K562 (cell line): ENCODE measurements at regions not wholly inside any gene's neighbourhood (a gene's known extent, or its start where the extent isn't known, plus 50 kb on each side); places are given as distances from the start of the nearest gene placed in this dataset.

ENCODE experiments used
- ATAC-seq: fragments of 200-7000 bp; cut with Tn5 transposase; 3 replicates; pipeline ENCODE4 v1.9.1; 2020; ENCODE audit warnings: moderate library complexity
- BruUV-seq: library from RNA; stranded (reverse); fragments of 400-500 nt; replicated peaks from 2 replicates; lab custom pipeline; 2021; lab: Mats Ljungman, UMichigan
- CTCF ChIA-PET: fragments of 300-600 bp; formaldehyde crosslinking; extraction: SDS; loops from one replicate; lab custom pipeline; 2021; ENCODE audit warnings: low intra/inter-chr PET ratio; lab: Yijun Ruan, JAX
- POLR2A ChIA-PET: fragments of 300-600, 350-650 bp; sonication (Branson Sonifier 250); formaldehyde crosslinking; extraction: SDS; loops from one replicate; lab custom pipeline; 2021; ENCODE audit warnings: antibody characterized with exemption, inconsistent platforms; lab: Yijun Ruan, JAX
- DNase-seq, 4 experiments: peaks; one replicate each; pipeline versions ENCODE4 v3.0.0 to v3.0.0-alpha.2; 2011 to 2018; ENCODE audit warnings: low spot score in 3 of 4, mixed read lengths in 3 of 4; ENCODE audit errors: extremely low read depth in 1 of 4
- FAIRE-seq: peaks from 2 replicates; lab custom pipeline; 2011; peaks lifted over from hg19 to GRCh38; lab: Jason Lieb, UNC
- H2AFZ ChIP-seq: 2 replicates; pipeline ENCODE4 v1.6.0; 2011; ENCODE audit warnings: low read depth, low read length, control low read depth, inconsistent platforms
- H3K27ac ChIP-seq: fragments of 200-600 bp; 3 replicates; pipeline ENCODE4 v1.8.0; 2011; ENCODE audit warnings: low read depth, mild to moderate bottlenecking, control low read depth, inconsistent platforms, low read length, moderate library complexity, mixed read lengths; ENCODE audit errors: extremely low read depth
- H3K27me3 ChIP-seq, 2 experiments: fragments of 300-600 bp in 1 of 2; 2 replicates in 1 of 2; 3 replicates in 1 of 2; pipeline versions ENCODE4 v1.6.0 to v1.8.0; 2011; ENCODE audit warnings: inconsistent platforms in 2 of 2, low read length in 2 of 2, mild to moderate bottlenecking in 1 of 2, mixed read lengths in 1 of 2, moderate library complexity in 1 of 2; ENCODE audit not compliant: control insufficient read depth in 2 of 2, insufficient read depth in 2 of 2
- H3K36me3 ChIP-seq: fragments of 300-600 bp; 3 replicates; pipeline ENCODE4 v1.8.0; 2011; ENCODE audit warnings: mild to moderate bottlenecking, low read length, inconsistent platforms; ENCODE audit not compliant: control insufficient read depth, insufficient read depth
- H3K4me1 ChIP-seq, 2 experiments: fragments of 200-600 bp in 1 of 2; replicated peaks in 1 of 2; 2 replicates in 1 of 2; 3 replicates in 1 of 2; pipeline versions ENCODE4 v1.5.1 to v1.8.0; 2011; ENCODE audit warnings: inconsistent platforms in 2 of 2, low read length in 2 of 2, mild to moderate bottlenecking in 1 of 2, mixed read lengths in 1 of 2, moderate library complexity in 1 of 2; ENCODE audit not compliant: control insufficient read depth in 2 of 2, insufficient read depth in 2 of 2
- H3K4me2 ChIP-seq: 2 replicates; pipeline ENCODE4 v1.6.1; 2011; ENCODE audit warnings: low read length, control low read depth, inconsistent platforms, mixed read lengths; ENCODE audit not compliant: insufficient read depth
- H3K4me3 ChIP-seq: fragments of 200-600 bp; sonication (generic), shearing (Covaris generic); 2 replicates; pipeline ENCODE4 v1.5.1; 2016; ENCODE audit warnings: control low read depth, inconsistent platforms
- H3K79me2 ChIP-seq: fragments of 200-600 bp; 3 replicates; pipeline ENCODE4 v1.8.0; 2011; ENCODE audit warnings: low read length, inconsistent platforms; ENCODE audit not compliant: control insufficient read depth, insufficient read depth
- H3K9ac ChIP-seq, 2 experiments: 2 replicates each; pipeline versions ENCODE4 v1.6.0 to v1.6.1; 2011; ENCODE audit warnings: low read depth in 2 of 2, low read length in 2 of 2, control low read depth in 1 of 2, inconsistent platforms in 1 of 2, mild to moderate bottlenecking in 1 of 2, mixed read lengths in 1 of 2; ENCODE audit not compliant: insufficient read depth in 1 of 2
- H3K9me1 ChIP-seq: one replicate; pipeline ENCODE4 v1.6.0; 2011; ENCODE audit warnings: inconsistent platforms, mild to moderate bottlenecking, low read length, moderate library complexity; ENCODE audit not compliant: control insufficient read depth, insufficient read depth
- H3K9me3 ChIP-seq: replicated peaks from 2 replicates; pipeline ENCODE4 v1.5.1; 2011; ENCODE audit warnings: low read depth, low read length, inconsistent platforms; ENCODE audit not compliant: control insufficient read depth, insufficient read depth
- H4K20me1 ChIP-seq: replicated peaks from 2 replicates; pipeline ENCODE4 v1.6.1; 2011; ENCODE audit warnings: low read length, inconsistent platforms, mixed read lengths; ENCODE audit not compliant: control insufficient read depth, insufficient read depth
- ATF1 ChIP-seq, 2 experiments: fragments of 450-650 bp in 1 of 2; IDR thresholded peaks; 2 replicates each; pipeline ENCODE4 v1.6.1; 2016; ENCODE audit warnings: missing compliant biosample characterization in 1 of 2, missing genetic modification characterization in 1 of 2
- ETV6 ChIP-seq, 3 experiments: fragments of 150-350 bp in 1 of 3; sonication (generic) in 1 of 3; formaldehyde crosslinking in 1 of 3; IDR thresholded peaks; 2 replicates each; pipeline versions ENCODE4 v1.6.1 to v1.8.0; 2014 to 2022; ENCODE audit warnings: borderline replicate concordance in 2 of 3, low read depth in 2 of 3, antibody characterized with exemption in 1 of 3, low read length in 1 of 3, mild to moderate bottlenecking in 1 of 3, missing genetic modification reagents in 1 of 3
- FOXK2 ChIP-seq, 2 experiments: fragments of 450-650 bp; IDR thresholded peaks in 1 of 2; conservative IDR thresholded peaks in 1 of 2; 2 replicates each; pipeline ENCODE4 v1.6.1; 2016; ENCODE audit warnings: low read depth in 2 of 2, mild to moderate bottlenecking in 1 of 2
- HBP1 ChIP-seq: fragments of 450-650 bp; formaldehyde crosslinking; IDR thresholded peaks from 2 replicates; pipeline ENCODE4 v1.4.0; 2022; ENCODE audit warnings: missing genetic modification characterization
- HLTF ChIP-seq: fragments of 450-650 bp; IDR thresholded peaks from 2 replicates; pipeline ENCODE4 v1.6.1; 2016
- HMGN3 ChIP-seq: IDR thresholded peaks from 2 replicates; pipeline ENCODE4 v1.6.1; 2011; ENCODE audit warnings: borderline replicate concordance, low read depth, mild to moderate bottlenecking, mixed read lengths, low read length; ENCODE audit not compliant: insufficient read length; ENCODE audit errors: extremely low read depth
- NFE2L1 ChIP-seq: fragments of 450-650 bp; IDR thresholded peaks from 2 replicates; pipeline ENCODE4 v1.6.1; 2016; ENCODE audit warnings: missing genetic modification characterization, low read depth, mild to moderate bottlenecking, missing compliant biosample characterization, moderate library complexity, borderline replicate concordance
- RBM17 ChIP-seq: fragments of 200-400 bp; formaldehyde crosslinking; IDR thresholded peaks from 2 replicates; pipeline ENCODE4 v1.6.1; 2017; ENCODE audit warnings: low read depth, mild to moderate bottlenecking, low read length, borderline replicate concordance
- RBM25 ChIP-seq: fragments of 200-400 bp; formaldehyde crosslinking; IDR thresholded peaks from 2 replicates; pipeline ENCODE4 v1.6.1; 2018; ENCODE audit warnings: low read length, low read depth, moderate library complexity; ENCODE audit not compliant: severe bottlenecking
- SETDB1 ChIP-seq: IDR thresholded peaks from one replicate; pipeline ENCODE4 v1.6.1; 2012; ENCODE audit warnings: low read length, control low read depth, inconsistent platforms
- SMC3 ChIP-seq: conservative IDR thresholded peaks from 2 replicates; pipeline ENCODE4 v1.6.1; 2011; ENCODE audit warnings: low read depth, low read length, improper control_type of control experiment; ENCODE audit not compliant: insufficient read depth
- STAG1 ChIP-seq: sonication (generic); formaldehyde crosslinking; IDR thresholded peaks from 2 replicates; pipeline ENCODE4 v1.5.0; 2020; ENCODE audit warnings: missing genetic modification reagents, borderline replicate concordance
- ZBTB7A ChIP-seq: IDR thresholded peaks from 2 replicates; pipeline ENCODE4 v1.6.1; 2011; ENCODE audit warnings: low read depth, mild to moderate bottlenecking, low read length, moderate library complexity, borderline replicate concordance; ENCODE audit not compliant: control insufficient read depth
- ZNF143 ChIP-seq: sonication (generic); formaldehyde crosslinking; IDR thresholded peaks from 2 replicates; pipeline ENCODE4 v1.9.0; 2022; ENCODE audit warnings: mild to moderate bottlenecking, missing genetic modification reagents
- ZNF280B ChIP-seq: fragments of 250-450 bp; sonication (Bioruptor Pico); IDR thresholded peaks from 2 replicates; pipeline ENCODE4 v1.5.1; 2021; ENCODE audit warnings: mild to moderate bottlenecking
- ZNF316 ChIP-seq: fragments of 450-650 bp; IDR thresholded peaks from 2 replicates; pipeline ENCODE4 v1.6.1; 2016
- ZNF395 ChIP-seq: fragments of 200-800 bp; sonication (Bioruptor generic); IDR thresholded peaks from 2 replicates; pipeline ENCODE4 v1.6.1; 2017; ENCODE audit warnings: missing genetic modification characterization, missing compliant biosample characterization
- ZNF707 ChIP-seq: fragments of 250-450 bp; sonication (Bioruptor Pico); conservative IDR thresholded peaks from 2 replicates; pipeline ENCODE4 v1.8.0; 2022; ENCODE audit warnings: inconsistent platforms, mild to moderate bottlenecking, moderate library complexity
- in situ Hi-C: fragments of 300-500 bp; cut with MboI; formaldehyde crosslinking; loops from 4 replicates; pipeline ENCODE4 v1.15.0; 2018; ENCODE audit warnings: inconsistent platforms, mixed read lengths
- intact Hi-C: fragments of 100-400 bp; cut with micrococcal nuclease; formaldehyde crosslinking; loops from 2 replicates; pipeline ENCODE4 v1.14.2; 2022
- TF ChIP-seq, protein P1 (sequence below): fragments of 250-450 bp; sonication (Bioruptor Pico); IDR thresholded peaks from 2 replicates; pipeline ENCODE4 v1.9.0; 2021; ENCODE audit warnings: mild to moderate bottlenecking

DNA sequence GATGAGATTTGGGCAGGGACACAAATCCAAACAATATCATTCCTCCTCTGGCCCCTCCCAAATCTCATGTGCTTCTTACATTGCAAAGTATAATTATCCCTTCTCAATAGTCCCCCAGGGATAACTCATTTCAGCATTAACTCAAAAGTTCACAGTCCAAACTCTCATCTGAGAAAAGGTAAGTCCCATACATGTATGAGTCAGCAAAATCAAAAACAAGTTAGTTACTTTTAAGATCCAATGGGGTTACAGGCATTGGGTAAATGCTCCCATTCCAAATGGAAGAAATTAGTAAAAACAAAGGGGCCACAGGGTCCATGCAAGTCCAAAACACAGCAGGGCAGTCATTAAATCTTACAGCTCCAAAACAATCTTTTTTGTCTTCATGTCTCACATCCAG lies 917.9 kb upstream of the CDH10 start:
- BruUV-seq: no TSS peak
- Histone ChIP-seq H2AFZ (no peak overlapping the region), H3K9me1 (no peaks in the 10 kb centered on the region), H4K20me1 (no peaks in the 10 kb centered on the region), H3K36me3 (no peaks in the 10 kb centered on the region), H3K9me3 (no peaks in the 10 kb centered on the region; the same call in 1 of the 2 replicates), H3K4me2 (no peak overlapping the region), H3K4me1 (no peaks in the 10 kb centered on the region), H3K27me3 (no peaks in the 10 kb centered on the region), H3K9ac (no peak overlapping the region), H3K4me3 (no peak overlapping the region), H3K27ac (no peak overlapping the region), H3K79me2 (no peaks in the 10 kb centered on the region)
- no peak for ATAC-seq
- DNase-seq: no peak
- FAIRE-seq: no peak
- ChIA-PET CTCF (no interaction called here), POLR2A (no interaction called here)
- intact Hi-C loops (no loop called here), in situ Hi-C loops (no loop called here)
- TF ChIP-seq FOXK2 (conservative IDR thresholded peaks at IDR 0.05 in 1 of 2, IDR thresholded peaks at IDR 0.05 in 1 of 2; ENCODE audit: low read depth in 2 of 2): no peak
- TF ChIP-seq SETDB1: no peak
- TF ChIP-seq STAG1: no peak
- TF ChIP-seq ETV6 (IDR thresholded peaks at IDR 0.05; ENCODE audit: borderline replicate concordance in 1 of 2, low read depth in 2 of 2, low read length in 1 of 2): no peak
- no peak for TF ChIP-seq ETV6 (CRISPR knock-in tag; IDR thresholded peaks at IDR 0.05; ENCODE audit: borderline replicate concordance)
- TF ChIP-seq HMGN3: no peak
- TF ChIP-seq RBM17: no peak
- no peak for TF ChIP-seq HLTF
- no peak for TF ChIP-seq ZNF143
- TF ChIP-seq HBP1 (CRISPR knock-in tag): no peak
- no peak for TF ChIP-seq ZNF707 (CRISPR knock-in tag)
- TF ChIP-seq ZNF280B (CRISPR knock-in tag): no peak
- TF ChIP-seq, protein P1, sequence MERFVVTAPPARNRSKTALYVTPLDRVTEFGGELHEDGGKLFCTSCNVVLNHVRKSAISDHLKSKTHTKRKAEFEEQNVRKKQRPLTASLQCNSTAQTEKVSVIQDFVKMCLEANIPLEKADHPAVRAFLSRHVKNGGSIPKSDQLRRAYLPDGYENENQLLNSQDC (CRISPR knock-in tag): no peak
- peak; percentile 39; the same call in 1 of the 2 replicates for TF ChIP-seq ZNF316
- no peak for TF ChIP-seq ZBTB7A
- TF ChIP-seq ATF1 (CRISPR knock-in tag; IDR thresholded peaks at IDR 0.05): no peak
- no peak for TF ChIP-seq ATF1 (tag; IDR thresholded peaks at IDR 0.05)
- TF ChIP-seq RBM25: no peak
- TF ChIP-seq SMC3: no peak
- no peak for TF ChIP-seq ZNF395
- 0 out of 2 replicates have a peak, but pooled peaks have one; percentile 29 for TF ChIP-seq NFE2L1 (tag)
